Adipocyte (in vitro differentiated cells): ENCODE measurements at regions not wholly inside any gene's neighbourhood (a gene's known extent, or its start where the extent isn't known, plus 50 kb on each side); places are given as distances from the start of the nearest gene placed in this dataset.

Experiments
- DNase-seq: peaks from one replicate; pipeline ENCODE4 v3.0.0-alpha.2; 2015; ENCODE audit warnings: low read depth
- H3K27me3 ChIP-seq: replicated peaks from 2 replicates; pipeline ENCODE4 v1.7.0; 2013; ENCODE audit warnings: mild to moderate bottlenecking, low read length, moderate library complexity; ENCODE audit not compliant: control insufficient read depth, insufficient read depth
- H3K36me3 ChIP-seq: 2 replicates; pipeline ENCODE4 v1.7.0; 2013; ENCODE audit warnings: low read length, mild to moderate bottlenecking, moderate library complexity; ENCODE audit not compliant: control insufficient read depth, insufficient read depth, severe bottlenecking
- H3K4me1 ChIP-seq: 2 replicates; pipeline ENCODE4 v1.7.0; 2013; ENCODE audit warnings: mild to moderate bottlenecking, low read length, moderate library complexity; ENCODE audit not compliant: control insufficient read depth, insufficient read depth
- H3K4me3 ChIP-seq: 2 replicates; pipeline ENCODE4 v1.7.0; 2013; ENCODE audit warnings: mild to moderate bottlenecking, low read length, moderate library complexity
- H3K9ac ChIP-seq: 2 replicates; pipeline ENCODE4 v1.7.0; 2013; ENCODE audit warnings: mild to moderate bottlenecking, low read length, moderate library complexity
- H3K9me3 ChIP-seq: 2 replicates; pipeline ENCODE4 v1.7.0; 2013; ENCODE audit warnings: mild to moderate bottlenecking, low read length, moderate library complexity; ENCODE audit not compliant: control insufficient read depth

DNA sequence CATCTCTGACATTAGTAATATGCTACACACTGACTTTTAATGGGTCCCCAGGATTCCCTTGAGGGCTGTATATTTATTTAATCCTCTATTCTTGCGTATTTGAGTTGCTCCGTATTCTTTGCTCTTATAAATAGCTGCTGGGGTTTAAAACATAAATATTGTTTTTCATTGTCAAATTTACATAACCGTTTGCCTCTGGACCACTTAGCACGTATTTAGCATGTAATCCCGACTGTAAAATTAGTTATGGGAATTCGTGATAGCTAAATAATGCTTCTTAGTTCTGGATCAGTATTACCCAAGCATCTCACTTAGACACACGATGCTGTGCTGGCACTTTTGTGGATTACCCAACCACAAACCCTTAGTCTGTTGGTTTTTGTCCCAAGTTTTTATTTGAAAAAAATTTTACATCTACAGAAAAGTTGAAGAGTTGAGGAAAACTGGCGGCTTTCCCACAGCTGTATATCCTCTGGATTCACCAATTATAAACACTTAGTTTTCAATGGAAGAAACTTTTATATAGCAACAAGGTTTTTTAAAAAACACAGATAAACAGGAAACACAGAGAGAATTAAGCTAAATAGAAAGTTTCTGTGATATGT is 296.8 kb upstream of the TPM1 start:
- Histone ChIP-seq H3K9ac (no peak overlapping the region), H3K36me3 (peaks cover 51% of the 10 kb centered on the region), H3K27me3 (no peaks in the 10 kb centered on the region), H3K9me3 (no peaks in the 10 kb centered on the region), H3K4me1 (peaks cover 18% of the 10 kb centered on the region), H3K4me3 (no peak overlapping the region)
- no peak for DNase-seq

GRCh38 chr15:62748196-62748595 is 294.4 kb upstream of the TPM1 start:
- Histone ChIP-seq H3K36me3 (peaks cover 62% of the 10 kb centered on the region), H3K4me3 (no peak overlapping the region), H3K9me3 (no peaks in the 10 kb centered on the region), H3K27me3 (no peaks in the 10 kb centered on the region), H3K9ac (no peak overlapping the region), H3K4me1 (peaks cover 12% of the 10 kb centered on the region)
- no peak for DNase-seq

- H3K27me3 ChIP-seq, result no peaks in the 10 kb centered on the region
- H3K9ac ChIP-seq, result no peak overlapping the region
- no peak for DNase-seq
- H3K4me3 ChIP-seq, result no peak overlapping the region
- H3K4me1 ChIP-seq, result peaks cover 13% of the 10 kb centered on the region
- H3K9me3 ChIP-seq, result no peaks in the 10 kb centered on the region
- peaks cover 66% of the 10 kb centered on the region for H3K36me3 ChIP-seq
Observed at GRCh38 chr15:62749036-62749815, 293.3 kb upstream of the TPM1 start.

DNA sequence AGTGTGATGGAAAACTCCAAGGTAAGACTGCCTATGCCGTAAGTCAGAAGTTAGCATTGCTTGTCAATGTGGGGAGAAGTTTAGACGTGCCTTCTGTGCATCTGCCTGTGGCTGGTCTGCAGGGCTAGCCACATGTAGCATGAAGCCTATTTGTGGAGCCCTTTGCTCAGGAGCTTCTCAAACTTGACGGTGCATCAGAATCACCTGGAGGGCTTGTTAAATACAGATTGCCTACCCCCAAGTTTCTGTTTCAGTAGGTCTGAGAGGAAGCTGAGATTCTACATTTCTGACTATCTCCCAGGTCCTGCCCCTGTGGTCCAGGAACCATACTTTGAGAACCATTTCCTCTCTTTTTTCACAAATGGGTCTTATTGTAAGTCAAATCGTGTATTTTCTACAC is 292.1 kb upstream of the TPM1 start:
- no peaks in the 10 kb centered on the region for H3K27me3 ChIP-seq

GRCh38 chr15:62752657-62753517 is 289.7 kb upstream of the TPM1 start:
- H3K4me3 ChIP-seq, result no peak overlapping the region
- H3K9me3 ChIP-seq, result no peaks in the 10 kb centered on the region
- DNase-seq, result peak; percentile 51
- H3K4me1 ChIP-seq, result peaks cover 20% of the 10 kb centered on the region
- no peaks in the 10 kb centered on the region for H3K27me3 ChIP-seq
- no peak overlapping the region for H3K9ac ChIP-seq
- H3K36me3 ChIP-seq, result peaks cover 88% of the 10 kb centered on the region

More for the DNA sequence above, 292.1 kb upstream of the TPM1 start:
- peaks cover 73% of the 10 kb centered on the region for H3K36me3 ChIP-seq
- no peaks in the 10 kb centered on the region for H3K9me3 ChIP-seq
- peaks cover 13% of the 10 kb centered on the region for H3K4me1 ChIP-seq
- H3K9ac ChIP-seq, result no peak overlapping the region
- no peak overlapping the region for H3K4me3 ChIP-seq
- no peak for DNase-seq

DNA sequence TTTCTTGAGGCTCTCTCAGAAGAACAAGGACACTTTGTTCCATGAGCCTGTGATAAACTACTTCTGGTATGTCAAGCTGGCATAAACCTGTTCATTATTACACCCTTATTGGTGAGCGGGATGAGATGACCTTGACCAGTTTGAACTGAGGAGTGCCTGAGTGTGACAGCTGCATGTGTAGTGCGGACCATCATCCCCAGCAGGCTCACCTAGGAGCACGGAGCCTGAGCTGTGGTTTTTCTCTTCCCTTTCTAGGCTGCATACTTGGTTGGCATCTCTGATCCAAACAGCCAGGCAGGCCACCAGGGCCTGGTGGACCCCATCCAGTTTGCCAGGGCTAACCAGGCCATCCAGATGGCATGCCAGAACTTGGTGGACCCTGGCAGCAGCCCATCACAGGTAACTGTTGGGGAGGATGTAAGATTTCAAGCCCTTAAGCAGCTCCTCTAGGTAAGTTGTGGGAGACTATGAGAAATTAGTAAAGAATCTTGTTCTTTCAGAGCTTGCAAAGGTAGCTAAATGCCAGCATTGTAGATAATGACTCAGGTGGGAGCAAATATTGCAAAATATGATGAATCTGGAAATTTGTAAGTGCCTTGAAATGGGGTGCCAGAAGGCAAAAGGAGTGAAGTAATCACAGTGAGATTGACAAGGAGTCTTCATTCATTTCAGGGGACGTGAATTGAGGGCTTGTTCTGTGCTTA is 288.9 kb upstream of the TPM1 start:
- H3K9me3 ChIP-seq, result no peaks in the 10 kb centered on the region
- H3K9ac ChIP-seq, result no peak overlapping the region
- H3K4me3 ChIP-seq, result no peak overlapping the region
- no peak for DNase-seq
- no peaks in the 10 kb centered on the region for H3K27me3 ChIP-seq
- peaks cover 81% of the 10 kb centered on the region for H3K36me3 ChIP-seq
- H3K4me1 ChIP-seq, result peaks cover 27% of the 10 kb centered on the region

DNA sequence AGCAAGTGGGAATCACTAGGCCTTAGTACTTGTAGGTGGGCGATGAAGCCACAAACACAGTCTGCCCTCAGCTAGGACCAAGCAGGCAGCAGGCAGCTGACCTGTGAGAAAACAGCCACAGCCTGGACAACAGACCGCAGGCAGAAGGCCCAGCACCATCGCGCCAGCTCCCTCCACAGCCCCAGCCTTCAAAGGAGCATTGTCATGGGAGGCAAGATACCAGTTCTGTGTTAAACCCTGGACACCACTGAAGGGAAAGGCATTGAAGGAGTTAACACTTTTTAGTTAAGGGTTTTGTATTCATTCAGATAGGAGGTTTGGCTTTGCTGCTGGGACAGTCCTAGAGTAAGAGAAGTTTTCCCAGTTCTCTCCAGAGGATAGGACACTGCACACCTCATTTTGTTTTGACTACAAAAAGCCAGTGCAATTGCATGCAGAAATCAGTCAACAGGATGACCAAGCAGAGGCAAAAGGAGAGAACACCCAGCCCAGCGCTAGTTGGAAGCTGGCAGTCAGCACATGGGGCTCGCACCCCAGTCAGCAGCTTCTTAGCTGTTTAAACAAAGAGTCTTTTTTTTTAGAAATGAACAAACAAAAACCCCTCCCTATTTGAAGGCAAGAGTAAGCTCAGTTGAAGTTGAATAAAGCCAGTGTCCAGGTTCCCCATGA is 286.1 kb upstream of the TPM1 start:
- Histone ChIP-seq H3K4me3 (no peak overlapping the region), H3K27me3 (no peaks in the 10 kb centered on the region), H3K9ac (no peak overlapping the region), H3K36me3 (peaks cover 67% of the 10 kb centered on the region), H3K4me1 (peaks cover 39% of the 10 kb centered on the region), H3K9me3 (no peaks in the 10 kb centered on the region)
- DNase-seq, result no peak

DNA sequence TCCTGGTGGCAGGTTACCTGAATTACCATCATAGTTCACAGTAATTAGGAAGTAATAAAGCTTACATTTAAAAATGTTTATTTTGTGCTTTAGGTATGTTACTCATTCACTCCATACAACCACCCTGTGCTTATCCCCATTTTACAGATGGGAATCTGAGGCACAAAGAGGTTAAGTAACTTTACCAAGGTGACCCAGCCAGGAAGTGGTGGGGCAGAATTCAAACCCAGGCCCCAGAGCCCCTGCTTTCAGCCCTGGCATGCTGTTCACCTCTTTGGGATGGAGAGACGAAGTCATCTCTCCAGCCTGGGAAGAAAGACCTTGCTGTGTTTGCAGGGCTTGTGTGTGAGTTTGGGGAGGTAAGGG is 285.6 kb upstream of the TPM1 start:
- Histone ChIP-seq H3K4me3 (no peak overlapping the region), H3K9ac (no peak overlapping the region), H3K27me3 (no peaks in the 10 kb centered on the region), H3K36me3 (peaks cover 68% of the 10 kb centered on the region), H3K4me1 (peaks cover 39% of the 10 kb centered on the region), H3K9me3 (no peaks in the 10 kb centered on the region)
- no peak for DNase-seq

- H3K27me3 ChIP-seq, result no peaks in the 10 kb centered on the region
- no peaks in the 10 kb centered on the region for H3K9me3 ChIP-seq
- peak overlapping the region; percentile 58 for H3K9ac ChIP-seq
- H3K4me1 ChIP-seq, result peaks cover 36% of the 10 kb centered on the region
- H3K36me3 ChIP-seq, result peaks cover 68% of the 10 kb centered on the region
- no peak for DNase-seq
- peak overlapping the region; percentile 60 for H3K4me3 ChIP-seq
Observed at GRCh38 chr15:62757535-62757934, 285.0 kb upstream of the TPM1 start.

- Histone ChIP-seq H3K4me3 (peak overlapping the region; percentile 60), H3K4me1 (peaks cover 28% of the 10 kb centered on the region), H3K36me3 (peaks cover 71% of the 10 kb centered on the region), H3K9ac (peak overlapping the region; percentile 67), H3K9me3 (no peaks in the 10 kb centered on the region), H3K27me3 (no peaks in the 10 kb centered on the region)
- DNase-seq, result peak; percentile 91
Observed at GRCh38 chr15:62758126-62758951, 284.2 kb upstream of the TPM1 start.
